ENCODE measurements at regions not wholly inside any gene's neighbourhood (a gene's known extent, or its start where the extent isn't known, plus 50 kb on each side); places are given as distances from the start of the nearest gene placed in this dataset.

DNA sequence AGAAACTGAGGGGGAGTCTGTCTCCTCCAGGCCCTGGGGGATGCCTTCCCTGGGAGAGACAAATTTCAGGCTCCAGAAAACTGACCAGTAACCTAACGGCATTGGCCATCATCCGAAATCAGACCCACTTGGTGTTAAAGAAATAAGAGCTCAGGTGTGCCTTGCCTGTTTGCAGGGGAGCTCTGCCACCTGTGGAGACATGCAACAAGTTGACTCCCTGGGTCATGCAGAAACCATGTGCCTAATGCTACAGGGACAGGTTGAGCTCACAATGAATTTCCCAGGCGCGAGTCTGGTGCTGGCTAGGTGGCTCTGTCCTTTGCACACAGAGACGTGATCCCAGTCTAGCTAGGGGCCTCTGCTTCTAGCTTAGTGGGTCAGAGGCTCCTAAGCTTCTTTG lies 95.8 kb upstream of the KIT start:
- 60% methylated on average over 5 of the region's 5 CpGs for WGBS (ENCODE audit: insufficient coverage, insufficient replicate concordance, low lambda C conversion rate, missing lambda C conversion rate)
- no peak for FAIRE-seq
- no TSS peak for BruUV-seq (replicated peaks)
- H3K79me2 ChIP-seq (ENCODE audit: control insufficient read depth, insufficient read depth, low read length), result no peaks in the 10 kb centered on the region
- RAD21 ChIA-PET (ENCODE audit: unreplicated experiment), result no interaction called here
- no peak overlapping the region for H3K4me2 ChIP-seq (ENCODE audit: control insufficient read depth, insufficient read depth)
- no peaks in the 10 kb centered on the region for H3K36me3 ChIP-seq (ENCODE audit: control insufficient read depth in 2 of 2, insufficient read depth in 2 of 2, low read length in 1 of 2)
- in situ Hi-C loops (cut with MboI) (no loop called here), intact Hi-C loops (cut with micrococcal nuclease; ENCODE audit: unreplicated experiment) (no loop called here)
- ATAC-seq, result no peak
- no peak overlapping the region for H3K27ac ChIP-seq (ENCODE audit: control insufficient read depth, insufficient read depth)
- H3K9me3 ChIP-seq (replicated peaks; ENCODE audit: control insufficient read depth, insufficient read depth, low read length), result no peaks in the 10 kb centered on the region
- H3K4me1 ChIP-seq (ENCODE audit: control insufficient read depth, insufficient read depth, low read length), result no peaks in the 10 kb centered on the region
- DNase-seq (ENCODE audit: low read depth, low spot score), result no peak
- no peak overlapping the region for H3K4me3 ChIP-seq
- H3K9ac ChIP-seq (ENCODE audit: control insufficient read depth, insufficient read depth, low read length), result no peak overlapping the region
- no peaks in the 10 kb centered on the region for H4K20me1 ChIP-seq (ENCODE audit: control insufficient read depth, insufficient read depth)
- no peaks in the 10 kb centered on the region for H3K27me3 ChIP-seq (replicated peaks in 1 of 2; ENCODE audit: control insufficient read depth in 2 of 2, insufficient read depth in 2 of 2, low read length in 1 of 2)
- SMC1A ChIA-PET (ENCODE audit: uncharacterized antibody, unreplicated experiment), result no interaction called here
- POLR2A ChIA-PET, result no interaction called here
- TF ChIP-seq MTA3 (IDR thresholded peaks at IDR 0.05; ENCODE audit: borderline replicate concordance, low read length) (no peak), NFYB (IDR thresholded peaks at IDR 0.05; ENCODE audit: insufficient read depth, low read depth, low read length) (no peak), HDAC6 (IDR thresholded peaks at IDR 0.05; ENCODE audit: unreplicated experiment) (no peak), JUND (IDR thresholded peaks at IDR 0.05; ENCODE audit: low read depth, low read length) (no peak), SMAD5 (IDR thresholded peaks at IDR 0.05; ENCODE audit: low read depth) (no peak)
- CTCF ChIA-PET, result interaction anchor here (1.3 to 1.6 kb wide), 2 partner anchors 10 to 15 kb away, joined by 3 read pairs; no protein-coding TSS in a partner anchor
- H2AFZ ChIP-seq (ENCODE audit: control insufficient read depth, low read depth, low read length), result no peak overlapping the region

DNA sequence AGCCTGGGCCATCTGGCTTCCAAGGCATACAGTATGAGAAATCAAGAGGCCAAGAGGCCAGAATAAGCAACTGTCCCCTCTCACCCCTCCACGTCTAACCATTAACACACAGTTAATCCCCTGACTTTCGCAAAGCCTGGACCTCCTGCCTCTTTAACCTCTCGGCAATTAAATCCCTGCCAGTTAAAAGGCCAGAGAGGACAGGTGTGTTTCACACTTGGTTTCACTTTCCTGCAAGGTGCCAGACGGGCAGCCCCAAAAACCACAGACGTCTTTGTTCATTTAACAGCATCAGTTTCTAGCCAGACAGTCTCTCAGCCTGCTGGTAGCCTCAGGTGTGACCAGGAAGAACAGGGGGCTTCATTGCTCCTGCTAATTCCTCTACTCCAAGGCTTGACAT lies 91.1 kb upstream of the KIT start:
- ChIA-PET CTCF (no interaction called here), POLR2A (no interaction called here), SMC1A (ENCODE audit: uncharacterized antibody, unreplicated experiment) (no interaction called here), RAD21 (ENCODE audit: unreplicated experiment) (no interaction called here)
- in situ Hi-C loops (cut with MboI), result no loop called here
- BruUV-seq (replicated peaks), result no TSS peak
- Histone ChIP-seq H3K9ac (ENCODE audit: control insufficient read depth, insufficient read depth, low read length) (no peak overlapping the region), H3K36me3 (ENCODE audit: control insufficient read depth in 2 of 2, insufficient read depth in 2 of 2, low read length in 1 of 2) (no peaks in the 10 kb centered on the region), H3K27ac (ENCODE audit: control insufficient read depth, insufficient read depth) (no peak overlapping the region), H3K4me3 (no peak overlapping the region), H4K20me1 (ENCODE audit: control insufficient read depth, insufficient read depth) (no peaks in the 10 kb centered on the region), H3K9me3 (replicated peaks; ENCODE audit: control insufficient read depth, insufficient read depth, low read length) (no peaks in the 10 kb centered on the region), H3K79me2 (ENCODE audit: control insufficient read depth, insufficient read depth, low read length) (no peaks in the 10 kb centered on the region), H3K4me2 (ENCODE audit: control insufficient read depth, insufficient read depth) (no peak overlapping the region), H3K4me1 (ENCODE audit: control insufficient read depth, insufficient read depth, low read length) (no peaks in the 10 kb centered on the region), H3K27me3 (replicated peaks in 1 of 2; ENCODE audit: control insufficient read depth in 2 of 2, insufficient read depth in 2 of 2, low read length in 1 of 2) (peaks cover 0 to 5% of the 10 kb centered on the region in 2 experiments; a peak in 2 of 4 replicates), H2AFZ (ENCODE audit: control insufficient read depth, low read depth, low read length) (no peak overlapping the region)
- DNase-seq (ENCODE audit: low read depth, low spot score) (no peak), FAIRE-seq (no peak), ATAC-seq (peak; percentile 39)
- peak; percentile 49; the same call in 1 of the 2 replicates for TF ChIP-seq NR2F1 (conservative IDR thresholded peaks at IDR 0.05)
- TF ChIP-seq, protein P1, sequence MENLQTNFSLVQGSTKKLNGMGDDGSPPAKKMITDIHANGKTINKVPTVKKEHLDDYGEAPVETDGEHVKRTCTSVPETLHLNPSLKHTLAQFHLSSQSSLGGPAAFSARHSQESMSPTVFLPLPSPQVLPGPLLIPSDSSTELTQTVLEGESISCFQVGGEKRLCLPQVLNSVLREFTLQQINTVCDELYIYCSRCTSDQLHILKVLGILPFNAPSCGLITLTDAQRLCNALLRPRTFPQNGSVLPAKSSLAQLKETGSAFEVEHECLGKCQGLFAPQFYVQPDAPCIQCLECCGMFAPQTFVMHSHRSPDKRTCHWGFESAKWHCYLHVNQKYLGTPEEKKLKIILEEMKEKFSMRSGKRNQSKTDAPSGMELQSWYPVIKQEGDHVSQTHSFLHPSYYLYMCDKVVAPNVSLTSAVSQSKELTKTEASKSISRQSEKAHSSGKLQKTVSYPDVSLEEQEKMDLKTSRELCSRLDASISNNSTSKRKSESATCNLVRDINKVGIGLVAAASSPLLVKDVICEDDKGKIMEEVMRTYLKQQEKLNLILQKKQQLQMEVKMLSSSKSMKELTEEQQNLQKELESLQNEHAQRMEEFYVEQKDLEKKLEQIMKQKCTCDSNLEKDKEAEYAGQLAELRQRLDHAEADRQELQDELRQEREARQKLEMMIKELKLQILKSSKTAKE (IDR thresholded peaks at IDR 0.05; ENCODE audit: low read depth, poor library complexity, severe bottlenecking), result peak; percentile 53
- no peak for TF ChIP-seq FOS (IDR thresholded peaks at IDR 0.05; ENCODE audit: borderline replicate concordance, extremely low read depth, insufficient read length)
- no peak for TF ChIP-seq HDGF (IDR thresholded peaks at IDR 0.05)
- TF ChIP-seq NFYB (IDR thresholded peaks at IDR 0.05; ENCODE audit: insufficient read depth, low read depth, low read length), result no peak
- WGBS (ENCODE audit: insufficient coverage, insufficient replicate concordance, low lambda C conversion rate, missing lambda C conversion rate), result 32% methylated on average over 5 of the region's 5 CpGs
- intact Hi-C loops (cut with micrococcal nuclease; ENCODE audit: unreplicated experiment), result no loop called here

All from GM12878 (cell line).